HL-60 (cell line): ENCODE measurements at regions not wholly inside any gene's neighbourhood (a gene's known extent, or its start where the extent isn't known, plus 50 kb on each side); places are given as distances from the start of the nearest gene placed in this dataset.

Source experiments
- GABPA ChIP-seq: IDR thresholded peaks from 2 replicates; pipeline ENCODE4 v1.6.1; 2012; ENCODE audit warnings: low read depth
- TF ChIP-seq, protein P1 (sequence below): IDR thresholded peaks from one replicate; pipeline ENCODE4 v1.5.1; 2011; ENCODE audit warnings: low read length, control low read depth, inconsistent platforms; ENCODE audit not compliant: insufficient read depth

DNA sequence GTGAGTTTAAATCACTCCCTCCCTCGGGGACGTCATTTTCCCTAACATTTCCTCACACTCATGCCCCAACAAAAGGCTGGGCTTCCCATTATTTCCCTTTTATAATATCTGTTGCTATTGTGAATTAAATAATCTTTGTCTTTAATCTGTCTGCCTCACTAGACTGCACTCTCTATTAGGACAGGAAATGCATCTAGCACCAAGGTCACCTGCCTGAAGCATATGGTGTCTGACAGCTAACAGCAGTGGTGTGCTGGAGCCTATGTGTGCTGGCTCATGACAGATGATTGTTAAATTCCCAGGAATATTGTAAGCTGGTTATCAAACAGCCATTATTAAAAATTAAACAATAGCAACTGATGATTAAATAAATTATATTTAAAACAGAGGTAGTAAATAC, 237.0 kb upstream of the CEP162 start:
- TF ChIP-seq, protein P1, sequence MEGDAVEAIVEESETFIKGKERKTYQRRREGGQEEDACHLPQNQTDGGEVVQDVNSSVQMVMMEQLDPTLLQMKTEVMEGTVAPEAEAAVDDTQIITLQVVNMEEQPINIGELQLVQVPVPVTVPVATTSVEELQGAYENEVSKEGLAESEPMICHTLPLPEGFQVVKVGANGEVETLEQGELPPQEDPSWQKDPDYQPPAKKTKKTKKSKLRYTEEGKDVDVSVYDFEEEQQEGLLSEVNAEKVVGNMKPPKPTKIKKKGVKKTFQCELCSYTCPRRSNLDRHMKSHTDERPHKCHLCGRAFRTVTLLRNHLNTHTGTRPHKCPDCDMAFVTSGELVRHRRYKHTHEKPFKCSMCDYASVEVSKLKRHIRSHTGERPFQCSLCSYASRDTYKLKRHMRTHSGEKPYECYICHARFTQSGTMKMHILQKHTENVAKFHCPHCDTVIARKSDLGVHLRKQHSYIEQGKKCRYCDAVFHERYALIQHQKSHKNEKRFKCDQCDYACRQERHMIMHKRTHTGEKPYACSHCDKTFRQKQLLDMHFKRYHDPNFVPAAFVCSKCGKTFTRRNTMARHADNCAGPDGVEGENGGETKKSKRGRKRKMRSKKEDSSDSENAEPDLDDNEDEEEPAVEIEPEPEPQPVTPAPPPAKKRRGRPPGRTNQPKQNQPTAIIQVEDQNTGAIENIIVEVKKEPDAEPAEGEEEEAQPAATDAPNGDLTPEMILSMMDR, result no peak
- no peak for TF ChIP-seq GABPA
